AG04449 (cell line): ENCODE measurements at regions not wholly inside any gene's neighbourhood (a gene's known extent, or its start where the extent isn't known, plus 50 kb on each side); places are given as distances from the start of the nearest gene placed in this dataset.

Experiments
- CTCF ChIA-PET: fragments of 350-600 bp; formaldehyde crosslinking; extraction: SDS; loops from one replicate; lab custom pipeline; 2021; ENCODE audit warnings: antibody characterized with exemption; lab: Yijun Ruan, JAX
- POLR2A ChIA-PET: fragments of 400-600, 350-600 bp; formaldehyde crosslinking; extraction: SDS; loops from one replicate; lab custom pipeline; 2020; ENCODE audit warnings: antibody characterized with exemption, inconsistent platforms; lab: Yijun Ruan, JAX
- DNase-seq: peaks from one replicate; pipeline ENCODE4 v3.0.0-alpha.2; 2010; ENCODE audit warnings: low read depth, low spot score
- H3K4me3 ChIP-seq: 2 replicates; pipeline ENCODE4 v1.5.1; 2011; ENCODE audit warnings: low read depth, mild to moderate bottlenecking, control low read depth, low read length
- TF ChIP-seq, protein P1 (sequence below): IDR thresholded peaks from one replicate; pipeline ENCODE4 v1.5.1; 2011; ENCODE audit warnings: mild to moderate bottlenecking, moderate library complexity, low read length, control low read depth, inconsistent platforms; ENCODE audit not compliant: insufficient read depth; ENCODE audit errors: missing control alignments

- no peak overlapping the region for H3K4me3 ChIP-seq
- TF ChIP-seq, protein P1, sequence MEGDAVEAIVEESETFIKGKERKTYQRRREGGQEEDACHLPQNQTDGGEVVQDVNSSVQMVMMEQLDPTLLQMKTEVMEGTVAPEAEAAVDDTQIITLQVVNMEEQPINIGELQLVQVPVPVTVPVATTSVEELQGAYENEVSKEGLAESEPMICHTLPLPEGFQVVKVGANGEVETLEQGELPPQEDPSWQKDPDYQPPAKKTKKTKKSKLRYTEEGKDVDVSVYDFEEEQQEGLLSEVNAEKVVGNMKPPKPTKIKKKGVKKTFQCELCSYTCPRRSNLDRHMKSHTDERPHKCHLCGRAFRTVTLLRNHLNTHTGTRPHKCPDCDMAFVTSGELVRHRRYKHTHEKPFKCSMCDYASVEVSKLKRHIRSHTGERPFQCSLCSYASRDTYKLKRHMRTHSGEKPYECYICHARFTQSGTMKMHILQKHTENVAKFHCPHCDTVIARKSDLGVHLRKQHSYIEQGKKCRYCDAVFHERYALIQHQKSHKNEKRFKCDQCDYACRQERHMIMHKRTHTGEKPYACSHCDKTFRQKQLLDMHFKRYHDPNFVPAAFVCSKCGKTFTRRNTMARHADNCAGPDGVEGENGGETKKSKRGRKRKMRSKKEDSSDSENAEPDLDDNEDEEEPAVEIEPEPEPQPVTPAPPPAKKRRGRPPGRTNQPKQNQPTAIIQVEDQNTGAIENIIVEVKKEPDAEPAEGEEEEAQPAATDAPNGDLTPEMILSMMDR: no peak
- ChIA-PET POLR2A (no interaction called here), CTCF (no interaction called here)
- peak; percentile 60 for DNase-seq
These were observed 146.0 kb upstream of the USP9Y start for GRCh38 chrY:12555005-12555404.

GRCh38 chrY:12559007-12559406, 142.0 kb upstream of the USP9Y start:
- H3K4me3 ChIP-seq: no peak overlapping the region
- CTCF ChIA-PET: no interaction called here
- TF ChIP-seq, protein P1: no peak
- POLR2A ChIA-PET: no interaction called here
- no peak for DNase-seq

DNA sequence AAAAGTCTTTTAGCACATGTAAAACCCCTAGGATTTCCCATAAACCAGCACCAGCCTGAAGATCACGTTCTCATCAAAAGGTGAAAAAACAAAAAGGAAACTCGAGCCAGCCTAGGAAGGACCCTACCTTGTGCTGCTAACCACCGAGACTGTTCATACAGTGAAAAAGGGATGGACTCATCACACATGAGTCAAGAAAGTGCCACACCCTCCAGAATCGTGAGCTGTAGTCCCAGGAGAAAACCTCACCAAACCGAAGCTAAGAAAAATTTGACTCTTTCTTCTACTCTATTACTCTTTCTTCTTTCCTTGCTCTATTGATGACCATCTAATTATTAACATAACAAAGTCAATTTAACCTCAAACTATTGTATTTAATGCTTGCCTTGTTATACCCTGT, 124.8 kb upstream of the USP9Y start:
- TF ChIP-seq, protein P1: no peak
- ChIA-PET CTCF (no interaction called here), POLR2A (no interaction called here)
- H3K4me3 ChIP-seq: no peak overlapping the region
- DNase-seq: no peak

DNA sequence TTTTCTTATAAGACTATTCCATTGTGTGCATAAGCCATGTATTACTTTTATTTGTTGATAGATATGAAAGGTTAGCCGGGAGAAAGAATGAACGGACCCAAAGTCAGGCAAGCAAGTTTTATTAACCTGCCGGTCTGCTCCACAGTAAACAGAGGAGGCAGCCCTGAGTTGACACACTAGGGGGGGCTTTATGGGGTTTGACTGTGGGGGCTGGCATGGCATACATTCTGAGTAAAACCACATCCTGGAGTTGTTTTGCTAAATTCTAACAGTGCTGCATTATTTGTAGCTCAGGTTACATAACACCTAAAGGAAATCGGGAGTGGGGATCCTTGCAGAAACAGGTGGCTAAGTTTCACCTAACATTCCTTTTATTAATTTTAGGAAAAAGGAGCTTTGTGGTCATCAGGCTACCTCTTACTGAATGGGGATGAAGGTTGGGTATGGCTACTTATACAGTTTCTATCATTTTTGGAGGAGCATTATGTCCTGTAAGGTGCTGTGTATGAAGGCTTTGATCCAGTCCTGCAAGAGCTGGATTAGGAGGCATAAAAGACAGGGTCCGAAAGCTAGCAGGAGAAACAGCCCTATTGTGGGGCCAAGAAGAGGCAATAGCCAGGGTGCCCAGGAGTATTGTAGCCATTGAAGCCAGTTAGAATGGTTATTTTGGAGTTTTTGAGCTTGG, 107.4 kb upstream of the USP9Y start:
- CTCF ChIA-PET: no interaction called here
- DNase-seq: no peak
- POLR2A ChIA-PET: no interaction called here
- TF ChIP-seq, protein P1: no peak
- no peak overlapping the region for H3K4me3 ChIP-seq

DNA sequence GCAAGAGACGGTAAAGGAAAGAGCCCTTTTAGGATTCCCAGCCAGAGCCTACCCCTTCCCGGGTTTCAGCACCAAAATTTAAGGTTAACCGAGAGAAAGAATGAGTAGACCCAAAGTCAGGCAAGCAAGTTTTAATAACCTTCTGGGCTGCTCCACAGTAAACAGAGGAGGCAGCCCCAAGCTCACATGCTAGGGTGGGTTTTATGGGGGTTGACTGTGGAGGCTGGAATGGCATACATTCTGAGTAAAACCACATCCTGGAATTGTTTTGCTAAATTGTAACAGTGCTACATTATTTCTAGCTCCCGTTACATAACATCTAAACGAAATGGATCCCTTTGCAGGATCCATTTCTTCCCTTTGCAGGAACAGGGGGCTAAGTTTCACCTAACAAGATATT, 102.2 kb upstream of the USP9Y start:
- no peak for DNase-seq
- ChIA-PET POLR2A (no interaction called here), CTCF (interaction anchor here (1.1 to 1.2 kb wide), 2 partner anchors 11 to 22 kb away, joined by 3 to 4 read pairs; no protein-coding TSS in a partner anchor)
- TF ChIP-seq, protein P1: no peak
- no peak overlapping the region for H3K4me3 ChIP-seq

- ChIA-PET POLR2A (no interaction called here), CTCF (interaction anchor here (1.7 kb wide), 1 partner anchor 16 kb away, joined by 7 read pairs; no protein-coding TSS in a partner anchor)
- no peak overlapping the region for H3K4me3 ChIP-seq
- TF ChIP-seq, protein P1: no peak
- no peak for DNase-seq
These were observed 95.6 kb upstream of the USP9Y start for GRCh38 chrY:12605426-12605825.
